IMR-90 (cell line): ENCODE measurements at regions not wholly inside any gene's neighbourhood (a gene's known extent, or its start where the extent isn't known, plus 50 kb on each side); places are given as distances from the start of the nearest gene placed in this dataset.

Source experiments
- ATAC-seq: fragments of 200-7000 bp; cut with Tn5 transposase; 2 replicates; pipeline ENCODE4 v1.9.1; 2020; ENCODE audit warnings: low read depth, mild to moderate bottlenecking, moderate library complexity
- BruUV-seq: library from RNA; stranded (reverse); fragments of 400-500 nt; replicated peaks from 2 replicates; lab custom pipeline; 2021; lab: Mats Ljungman, UMichigan
- CTCF ChIA-PET: fragments of 300-600 bp; formaldehyde crosslinking; extraction: SDS; loops from one replicate; lab custom pipeline; 2021; ENCODE audit warnings: antibody characterized with exemption; lab: Yijun Ruan, JAX
- POLR2A ChIA-PET: fragments of 300-600 bp; sonication (Branson Sonifier 250); formaldehyde crosslinking; loops from one replicate; lab custom pipeline; 2022; ENCODE audit warnings: antibody characterized with exemption; ENCODE audit not compliant: unreplicated experiment; lab: Charles Lee
- DNase-seq: peaks from one replicate; pipeline ENCODE4 v3.0.0; 2013
- H2AFZ ChIP-seq: replicated peaks from 2 replicates; pipeline ENCODE3; 2013; ENCODE audit warnings: low read length, mild to moderate bottlenecking; ENCODE audit not compliant: poor library complexity
- H2AK5ac ChIP-seq: 2 replicates; pipeline ENCODE4 v1.6.1; 2013; ENCODE audit warnings: low read depth, low read length, inconsistent platforms
- H2AK9ac ChIP-seq: replicated peaks from 2 replicates; pipeline ENCODE3; 2013; ENCODE audit warnings: mild to moderate bottlenecking, low read depth, low read length, moderate library complexity; ENCODE audit not compliant: poor library complexity
- H2BK120ac ChIP-seq: 2 replicates; pipeline ENCODE4 v1.6.1; 2013; ENCODE audit warnings: low read depth, low read length, inconsistent platforms
- H2BK15ac ChIP-seq: 3 replicates; pipeline ENCODE4 v1.6.1; 2013; ENCODE audit warnings: low read depth, low read length, inconsistent platforms
- H2BK20ac ChIP-seq: 2 replicates; pipeline ENCODE4 v1.6.1; 2013; ENCODE audit warnings: low read depth, mild to moderate bottlenecking, inconsistent platforms, low read length, moderate library complexity
- H2BK5ac ChIP-seq: 2 replicates; pipeline ENCODE4 v1.6.1; 2013; ENCODE audit warnings: mild to moderate bottlenecking, low read depth, low read length, inconsistent platforms; ENCODE audit not compliant: poor library complexity, severe bottlenecking
- H3K14ac ChIP-seq: replicated peaks from 2 replicates; pipeline ENCODE4 v1.6.1; 2013; ENCODE audit warnings: low read depth, low read length, inconsistent platforms
- H3K18ac ChIP-seq: 2 replicates; pipeline ENCODE4 v1.6.1; 2013; ENCODE audit warnings: low read depth, low read length, control low read depth
- H3K23ac ChIP-seq: 2 replicates; pipeline ENCODE4 v1.6.1; 2013; ENCODE audit warnings: low read depth, low read length, inconsistent platforms
- H3K27ac ChIP-seq: 2 replicates; pipeline ENCODE4 v1.5.1; 2013; ENCODE audit warnings: mild to moderate bottlenecking, control low read depth, low read length; ENCODE audit not compliant: insufficient read depth
- H3K27me3 ChIP-seq: 2 replicates; pipeline ENCODE4 v1.6.1; 2013; ENCODE audit warnings: low read length; ENCODE audit not compliant: control insufficient read depth, insufficient read depth
- H3K36me3 ChIP-seq: 2 replicates; pipeline ENCODE4 v1.6.1; 2013; ENCODE audit warnings: low read length, mixed read lengths; ENCODE audit not compliant: control insufficient read depth, insufficient read depth
- H3K4ac ChIP-seq: 2 replicates; pipeline ENCODE4 v1.6.1; 2013; ENCODE audit warnings: low read depth, low read length, inconsistent platforms
- H3K4me1 ChIP-seq: 2 replicates; pipeline ENCODE4 v1.6.1; 2013; ENCODE audit warnings: low read length, mixed read lengths; ENCODE audit not compliant: control insufficient read depth, insufficient read depth
- H3K4me2 ChIP-seq: 2 replicates; pipeline ENCODE4 v1.6.1; 2013; ENCODE audit warnings: low read depth, mild to moderate bottlenecking, control low read depth, low read length, moderate library complexity
- H3K4me3 ChIP-seq: 2 replicates; pipeline ENCODE4 v1.5.1; 2013; ENCODE audit warnings: low read depth, mild to moderate bottlenecking, control low read depth, low read length, moderate library complexity; ENCODE audit not compliant: insufficient read depth
- H3K56ac ChIP-seq: 2 replicates; pipeline ENCODE4 v1.6.1; 2013; ENCODE audit warnings: low read length, inconsistent platforms; ENCODE audit not compliant: insufficient read depth; ENCODE audit errors: extremely low read depth
- H3K79me1 ChIP-seq, 2 experiments: 2 replicates each; pipeline ENCODE4 v1.6.1; 2013; ENCODE audit warnings: low read length in 2 of 2, inconsistent platforms in 1 of 2, low read depth in 1 of 2
- H3K9ac ChIP-seq: 2 replicates; pipeline ENCODE4 v1.6.1; 2013; ENCODE audit warnings: low read depth, low read length, control low read depth
- H3K9me1 ChIP-seq: 2 replicates; pipeline ENCODE4 v1.6.1; 2013; ENCODE audit warnings: low read length, inconsistent platforms; ENCODE audit not compliant: insufficient read depth
- H3K9me3 ChIP-seq: 2 replicates; pipeline ENCODE4 v1.6.1; 2013; ENCODE audit warnings: low read length; ENCODE audit not compliant: control insufficient read depth, insufficient read depth
- H4K20me1 ChIP-seq: 2 replicates; pipeline ENCODE4 v1.6.1; 2013; ENCODE audit warnings: low read length, inconsistent platforms; ENCODE audit not compliant: insufficient read depth
- H4K5ac ChIP-seq: 2 replicates; pipeline ENCODE4 v1.6.1; 2013; ENCODE audit warnings: mild to moderate bottlenecking, low read depth, low read length, control low read depth
- H4K8ac ChIP-seq, 2 experiments: 2 replicates each; pipeline ENCODE4 v1.6.1; 2013; ENCODE audit warnings: low read depth in 2 of 2, low read length in 2 of 2, control low read depth in 1 of 2, inconsistent platforms in 1 of 2
- H4K91ac ChIP-seq: 2 replicates; pipeline ENCODE4 v1.6.1; 2013; ENCODE audit warnings: low read depth, low read length, inconsistent platforms; ENCODE audit not compliant: insufficient read depth
- BHLHE40 ChIP-seq: fragments of 150-350 bp; IDR thresholded peaks from 2 replicates; pipeline ENCODE4 v1.6.1; 2016; ENCODE audit warnings: mild to moderate bottlenecking, low read depth, low read length
- CEBPB ChIP-seq: IDR thresholded peaks from 2 replicates; pipeline ENCODE4 v1.6.1; 2012; ENCODE audit warnings: low read depth, low read length, improper control_type of control experiment
- CHD1 ChIP-seq: IDR thresholded peaks from 2 replicates; pipeline ENCODE4 v1.6.1; 2012; ENCODE audit warnings: low read depth, low read length, improper control_type of control experiment
- MAFK ChIP-seq: IDR thresholded peaks from 2 replicates; pipeline ENCODE4 v1.6.1; 2012; ENCODE audit warnings: low read depth, low read length, improper control_type of control experiment
- NFE2L2 ChIP-seq: fragments of 150-350 bp; IDR thresholded peaks from 2 replicates; pipeline ENCODE4 v1.6.1; 2016; ENCODE audit warnings: low read depth, mild to moderate bottlenecking, low read length
- POLR2A ChIP-seq: IDR thresholded peaks from 2 replicates; pipeline ENCODE4 v1.6.1; 2012; ENCODE audit warnings: mild to moderate bottlenecking, low read depth, low read length
- RCOR1 ChIP-seq: IDR thresholded peaks from 2 replicates; pipeline ENCODE4 v1.6.1; 2012; ENCODE audit warnings: mild to moderate bottlenecking, low read length, improper control_type of control experiment; ENCODE audit not compliant: insufficient replicate concordance
- SMC3 ChIP-seq: fragments of 150-350 bp; IDR thresholded peaks from 2 replicates; pipeline ENCODE4 v1.6.1; 2016; ENCODE audit warnings: low read depth, mild to moderate bottlenecking, antibody characterized with exemption, low read length, moderate library complexity
- WGBS, 2 experiments: methylation state at CpG; one replicate each; pipeline versions ENCODE4 v1.1.5 to v1.1.7; 2013; ENCODE audit warnings: missing lambda C conversion rate in 2 of 2; ENCODE audit not compliant: insufficient read length in 1 of 2; ENCODE audit errors: extremely low coverage in 2 of 2; 5-methylcytosine and 5-hydroxymethylcytosine counted together
- dilution Hi-C: fragments of 300-500 bp; cut with HindIII; formaldehyde crosslinking; loops from one replicate; pipeline ENCODE4 v1.14.3; 2018; ENCODE audit warnings: low sequenced_read_pairs; ENCODE audit not compliant: unreplicated experiment
- in situ Hi-C: fragments of 300-500 bp; cut with MboI; formaldehyde crosslinking; loops from 3 replicates; pipeline ENCODE4 v1.14.3; 2019; ENCODE audit warnings: low sequenced_read_pairs, inconsistent platforms, mixed read lengths
- intact Hi-C: fragments of 100-400 bp; cut with micrococcal nuclease; formaldehyde crosslinking; loops from 2 replicates; pipeline ENCODE4 v1.10.0; 2022
- TF ChIP-seq, protein P1 (sequence below): fragments of 150-350 bp; IDR thresholded peaks from 2 replicates; pipeline ENCODE4 v1.6.1; 2016; ENCODE audit warnings: low read depth, mild to moderate bottlenecking, low read length, moderate library complexity, borderline replicate concordance

DNA sequence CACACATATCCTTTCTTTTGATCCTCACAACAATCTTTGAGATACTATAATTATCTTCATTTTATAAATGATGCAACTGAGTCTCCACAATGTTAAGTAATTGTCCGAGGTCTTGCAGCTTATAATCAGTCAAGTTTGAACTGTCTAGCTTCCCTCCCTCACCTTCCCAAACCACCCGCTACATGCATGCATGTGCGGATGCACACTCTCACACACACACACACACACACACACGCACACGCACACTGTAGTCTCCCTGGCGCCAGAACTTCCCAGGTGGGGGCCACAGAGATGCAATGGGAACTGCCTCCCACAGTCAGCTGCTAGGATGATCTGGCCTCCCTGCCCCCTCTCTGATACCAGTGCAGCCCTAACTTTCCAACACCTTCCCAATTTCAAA is 501.3 kb downstream of the BUD13 start:
- no peak overlapping the region for H2AK9ac ChIP-seq
- CTCF ChIA-PET: no interaction called here
- H3K23ac ChIP-seq: no peak overlapping the region
- H4K20me1 ChIP-seq: no peaks in the 10 kb centered on the region
- H2BK15ac ChIP-seq: no peak overlapping the region
- no peak overlapping the region for H2BK120ac ChIP-seq
- H3K18ac ChIP-seq: no peak overlapping the region
- H3K14ac ChIP-seq: no peak overlapping the region
- no peak overlapping the region for H3K9ac ChIP-seq
- H4K5ac ChIP-seq: no peak overlapping the region
- no peak overlapping the region for H3K4ac ChIP-seq
- DNase-seq (no peak), ATAC-seq (no peak)
- no peak overlapping the region for H3K27ac ChIP-seq
- no peaks in the 10 kb centered on the region for H3K9me3 ChIP-seq
- no peak overlapping the region for H4K8ac ChIP-seq
- intact Hi-C loops (no loop called here), dilution Hi-C loops (no loop called here), in situ Hi-C loops (no loop called here)
- no peak overlapping the region for H3K4me3 ChIP-seq
- H3K56ac ChIP-seq: no peak overlapping the region
- no peak overlapping the region for H2BK5ac ChIP-seq
- no peaks in the 10 kb centered on the region for H3K36me3 ChIP-seq
- H3K9me1 ChIP-seq: no peaks in the 10 kb centered on the region
- no peaks in the 10 kb centered on the region for H3K4me1 ChIP-seq
- no peaks in the 10 kb centered on the region for H3K79me1 ChIP-seq
- H2BK20ac ChIP-seq: no peak overlapping the region
- H2AK5ac ChIP-seq: no peak overlapping the region
- WGBS, 2 experiments: 69% methylated on average over 2 of the region's 6 CpGs; no CpG with 5 or more reads in 1 of the 2 experiments
- H4K91ac ChIP-seq: no peak overlapping the region
- H3K27me3 ChIP-seq: no peaks in the 10 kb centered on the region; the same call in 1 of the 2 replicates
- no peak overlapping the region for H3K4me2 ChIP-seq
- no peak overlapping the region for H2AFZ ChIP-seq
- BruUV-seq: no TSS peak
- POLR2A ChIA-PET: no interaction called here
- TF ChIP-seq SMC3 (no peak), CHD1 (no peak), POLR2A (no peak), RCOR1 (no peak), NFE2L2 (no peak), MAFK (no peak), BHLHE40 (no peak), CEBPB (no peak)
- TF ChIP-seq, protein P1, sequence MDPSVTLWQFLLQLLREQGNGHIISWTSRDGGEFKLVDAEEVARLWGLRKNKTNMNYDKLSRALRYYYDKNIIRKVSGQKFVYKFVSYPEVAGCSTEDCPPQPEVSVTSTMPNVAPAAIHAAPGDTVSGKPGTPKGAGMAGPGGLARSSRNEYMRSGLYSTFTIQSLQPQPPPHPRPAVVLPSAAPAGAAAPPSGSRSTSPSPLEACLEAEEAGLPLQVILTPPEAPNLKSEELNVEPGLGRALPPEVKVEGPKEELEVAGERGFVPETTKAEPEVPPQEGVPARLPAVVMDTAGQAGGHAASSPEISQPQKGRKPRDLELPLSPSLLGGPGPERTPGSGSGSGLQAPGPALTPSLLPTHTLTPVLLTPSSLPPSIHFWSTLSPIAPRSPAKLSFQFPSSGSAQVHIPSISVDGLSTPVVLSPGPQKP: no peak
